Chondrocyte (in vitro differentiated cells): ENCODE measurements at regions not wholly inside any gene's neighbourhood (a gene's known extent, or its start where the extent isn't known, plus 50 kb on each side); places are given as distances from the start of the nearest gene placed in this dataset.

ENCODE experiments used
- DNase-seq: peaks from one replicate; pipeline ENCODE4 v3.0.0; 2021; ENCODE audit warnings: mixed read lengths, low spot score
- H3K27ac Mint-ChIP-seq: one replicate; pipeline ENCODE4 v1.8.0; 2021; ENCODE audit warnings: mild to moderate bottlenecking, moderate library complexity, mixed read lengths; ENCODE audit not compliant: unreplicated experiment
- H3K27me3 Mint-ChIP-seq: 2 replicates; pipeline ENCODE4 v1.8.0; 2021; ENCODE audit warnings: low read depth, mixed read lengths
- H3K36me3 Mint-ChIP-seq: 2 replicates; pipeline ENCODE4 v1.8.0; 2021; ENCODE audit warnings: low read depth, mixed read lengths
- H3K4me1 Mint-ChIP-seq: 2 replicates; pipeline ENCODE4 v1.8.0; 2021; ENCODE audit warnings: low read depth, mild to moderate bottlenecking, mixed read lengths
- H3K4me3 Mint-ChIP-seq: one replicate; pipeline ENCODE4 v1.8.0; 2021; ENCODE audit warnings: mild to moderate bottlenecking, moderate library complexity, mixed read lengths; ENCODE audit not compliant: unreplicated experiment
- H3K9me3 Mint-ChIP-seq: 2 replicates; pipeline ENCODE4 v1.8.0; 2021; ENCODE audit warnings: low read depth, mixed read lengths
- CTCF ChIP-seq: fragments of 200-600 bp; sonication (generic); IDR thresholded peaks from 2 replicates; pipeline ENCODE4 v1.5.0; 2021; ENCODE audit warnings: antibody characterized with exemption, mild to moderate bottlenecking, moderate library complexity

GRCh38 chr2:136295168-136295567, 177.2 kb upstream of the CXCR4 start:
- Mint-ChIP-seq H3K4me3 (no peak overlapping the region), H3K27ac (no peak overlapping the region), H3K36me3 (no peaks in the 10 kb centered on the region), H3K27me3 (no peaks in the 10 kb centered on the region), H3K9me3 (peaks cover 8% of the 10 kb centered on the region), H3K4me1 (no peaks in the 10 kb centered on the region)
- no peak for TF ChIP-seq CTCF
- DNase-seq, result no peak

GRCh38 chr2:136291871-136292270, 173.9 kb upstream of the CXCR4 start:
- no peaks in the 10 kb centered on the region for H3K4me1 Mint-ChIP-seq
- no peaks in the 10 kb centered on the region for H3K36me3 Mint-ChIP-seq
- TF ChIP-seq CTCF, result no peak
- peaks cover 8% of the 10 kb centered on the region for H3K9me3 Mint-ChIP-seq
- no peaks in the 10 kb centered on the region for H3K27me3 Mint-ChIP-seq
- DNase-seq, result no peak
- H3K27ac Mint-ChIP-seq, result no peak overlapping the region
- H3K4me3 Mint-ChIP-seq, result no peak overlapping the region

GRCh38 chr2:136290326-136290725, 172.4 kb upstream of the CXCR4 start:
- Mint-ChIP-seq H3K9me3 (peaks cover 8% of the 10 kb centered on the region), H3K36me3 (no peaks in the 10 kb centered on the region), H3K4me1 (no peaks in the 10 kb centered on the region), H3K4me3 (no peak overlapping the region), H3K27me3 (no peaks in the 10 kb centered on the region), H3K27ac (no peak overlapping the region)
- no peak for TF ChIP-seq CTCF
- no peak for DNase-seq

- peaks cover 8% of the 10 kb centered on the region for H3K9me3 Mint-ChIP-seq
- no peaks in the 10 kb centered on the region for H3K36me3 Mint-ChIP-seq
- H3K27me3 Mint-ChIP-seq, result peaks cover 7% of the 10 kb centered on the region
- no peak for DNase-seq
- no peak overlapping the region for H3K4me3 Mint-ChIP-seq
- no peak overlapping the region for H3K27ac Mint-ChIP-seq
- no peak for TF ChIP-seq CTCF
- no peaks in the 10 kb centered on the region for H3K4me1 Mint-ChIP-seq
Measured at GRCh38 chr2:136288249-136288648, 170.3 kb upstream of the CXCR4 start.

- Mint-ChIP-seq H3K27me3 (peaks cover 13% of the 10 kb centered on the region), H3K4me1 (no peaks in the 10 kb centered on the region), H3K9me3 (peaks cover 4% of the 10 kb centered on the region), H3K27ac (no peak overlapping the region), H3K4me3 (no peak overlapping the region), H3K36me3 (no peaks in the 10 kb centered on the region)
- TF ChIP-seq CTCF, result no peak
- DNase-seq, result no peak
Measured at GRCh38 chr2:136286423-136286822, 168.5 kb upstream of the CXCR4 start.
